ENCODE measurements at regions not wholly inside any gene's neighbourhood (a gene's known extent, or its start where the extent isn't known, plus 50 kb on each side); places are given as distances from the start of the nearest gene placed in this dataset.

DNA sequence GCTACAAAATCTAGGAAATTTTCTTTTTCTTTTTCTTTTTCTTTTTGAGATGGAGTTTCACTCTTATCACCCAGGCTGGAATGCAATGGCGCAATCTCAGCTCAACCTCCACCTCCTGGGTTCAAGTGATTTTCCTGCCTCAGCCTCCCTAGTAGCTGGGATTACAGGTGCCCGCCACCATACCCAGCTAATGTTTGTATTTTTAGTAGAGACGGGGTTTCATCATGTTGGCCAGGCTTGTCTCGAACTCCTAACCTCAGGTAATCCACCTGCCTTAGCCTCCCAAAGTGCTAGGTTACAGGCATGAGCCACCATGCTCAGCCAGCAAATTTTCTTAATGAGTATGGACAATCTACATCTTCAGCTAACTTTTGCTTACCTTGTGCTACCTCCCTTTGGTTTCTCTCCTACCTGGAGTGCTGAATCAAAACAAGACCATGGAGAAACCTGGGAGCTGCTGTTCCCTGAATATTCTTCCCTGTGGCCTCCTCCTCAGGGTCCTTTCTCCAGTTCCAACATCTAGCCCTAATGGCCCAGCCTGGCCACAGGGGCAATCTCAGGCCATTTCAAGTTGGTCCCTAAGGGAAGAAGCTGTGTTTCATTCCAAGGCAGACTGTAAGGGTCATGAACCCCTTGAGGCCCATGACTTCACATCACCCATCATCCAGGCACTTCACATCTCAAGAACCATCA, 74.6 kb upstream of the EGLN3 start:
- no peak overlapping the region for H3K4me3 ChIP-seq (ENCODE audit: low read depth, low read length)

DNA sequence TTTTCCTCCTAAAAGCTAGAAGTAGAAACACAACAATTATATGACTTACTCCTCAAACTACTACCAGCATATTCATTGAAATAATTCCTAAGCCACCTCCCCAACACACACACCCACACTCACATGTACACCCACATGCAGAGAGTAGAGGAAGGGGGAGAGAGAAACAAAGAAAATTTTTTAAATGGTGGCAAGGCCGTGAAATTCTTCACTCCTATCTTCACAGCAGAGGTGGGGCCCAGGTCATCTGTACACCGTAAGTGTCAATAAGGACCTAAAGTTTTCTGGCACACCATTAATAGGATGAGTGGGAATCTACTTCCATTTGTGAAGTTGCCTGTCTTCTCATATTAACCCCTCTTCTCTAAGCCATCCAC, 73.9 kb upstream of the EGLN3 start:
- H3K4me3 ChIP-seq (ENCODE audit: low read depth, low read length), result no peak overlapping the region

DNA sequence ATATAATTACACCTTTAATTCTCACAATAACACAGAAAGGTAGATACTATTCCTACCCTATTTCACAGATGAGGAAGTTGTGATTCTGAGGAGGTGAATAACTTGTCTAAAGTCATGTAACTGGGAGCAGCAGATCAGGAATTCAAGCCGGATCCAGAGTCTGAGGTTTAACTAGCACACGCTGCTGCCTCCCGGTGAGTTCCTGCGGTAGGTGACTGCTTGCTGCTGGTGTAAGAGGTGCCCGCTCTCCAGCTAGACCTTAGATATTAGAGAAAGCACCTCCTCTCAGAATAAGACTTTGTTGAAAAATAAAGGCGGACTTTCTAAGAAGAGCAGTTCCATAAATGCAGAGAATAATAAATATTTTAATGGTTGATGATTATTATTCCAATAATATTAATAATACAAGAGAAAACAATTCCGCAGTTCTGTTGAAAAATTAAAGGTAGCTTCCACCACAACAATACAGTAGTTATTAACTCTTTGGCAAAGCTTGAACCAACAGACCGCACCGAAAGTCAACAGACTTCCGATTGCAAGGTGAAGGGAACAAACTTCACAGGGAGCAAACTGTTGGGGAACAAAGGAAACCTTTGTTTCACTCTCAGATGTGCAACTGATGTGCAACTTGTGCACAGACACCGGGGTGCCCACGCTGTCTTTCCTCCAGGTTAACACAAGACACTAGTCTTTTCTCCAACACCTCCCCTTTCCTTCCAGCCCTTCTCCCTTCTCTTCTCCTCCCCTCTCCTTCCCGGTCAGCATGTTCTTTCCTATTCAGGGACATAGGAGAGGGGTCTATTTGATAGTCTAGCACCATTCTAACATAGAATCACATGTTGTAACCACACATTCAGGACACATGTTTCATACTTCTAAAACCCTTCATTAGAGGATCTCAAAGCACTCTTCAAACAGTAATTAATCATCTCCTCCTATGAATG, 73.2 kb upstream of the EGLN3 start:
- H3K4me3 ChIP-seq (ENCODE audit: low read depth, low read length), result no peak overlapping the region

DNA sequence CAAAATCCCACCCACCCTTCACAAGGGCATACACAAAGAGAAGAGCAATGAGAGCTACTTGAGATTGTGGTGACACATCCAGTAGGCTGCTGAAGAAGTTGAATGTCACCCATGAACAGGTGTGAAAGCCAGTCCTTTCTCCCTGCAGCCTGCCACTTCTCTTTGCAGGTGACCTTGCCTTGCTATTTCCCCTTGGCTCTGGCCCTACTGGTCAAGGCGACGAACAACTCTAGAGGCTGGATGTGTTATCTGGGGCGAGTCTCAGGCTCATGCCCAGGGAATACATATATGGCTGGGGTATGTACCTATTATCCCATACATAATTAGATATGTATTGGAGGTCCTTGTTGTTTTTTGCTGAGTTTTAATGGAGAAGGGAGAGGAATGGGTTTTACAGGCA, 70.2 kb upstream of the EGLN3 start:
- H3K4me3 ChIP-seq (ENCODE audit: low read depth, low read length), result no peak overlapping the region

DNA sequence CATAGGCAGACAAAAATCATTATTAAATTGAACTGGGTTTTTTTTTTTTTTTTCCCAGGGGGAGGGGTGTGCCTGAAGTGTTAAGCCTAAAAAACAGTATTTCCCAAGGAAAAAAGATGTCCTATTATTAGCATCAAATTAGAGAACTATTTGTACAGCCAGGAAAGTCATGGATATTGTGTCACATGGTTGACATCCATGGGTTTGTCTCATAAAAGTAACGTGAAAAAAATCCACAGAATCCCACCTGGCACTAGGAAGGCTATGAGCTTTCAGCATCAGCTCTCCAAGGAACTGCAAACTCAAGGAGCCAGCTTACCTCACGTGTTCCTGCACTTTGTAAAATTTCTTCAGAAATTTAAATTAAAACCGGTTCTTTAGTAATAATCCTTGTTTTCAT, 69.1 kb upstream of the EGLN3 start:
- no peak overlapping the region for H3K4me3 ChIP-seq (ENCODE audit: low read depth, low read length)

DNA sequence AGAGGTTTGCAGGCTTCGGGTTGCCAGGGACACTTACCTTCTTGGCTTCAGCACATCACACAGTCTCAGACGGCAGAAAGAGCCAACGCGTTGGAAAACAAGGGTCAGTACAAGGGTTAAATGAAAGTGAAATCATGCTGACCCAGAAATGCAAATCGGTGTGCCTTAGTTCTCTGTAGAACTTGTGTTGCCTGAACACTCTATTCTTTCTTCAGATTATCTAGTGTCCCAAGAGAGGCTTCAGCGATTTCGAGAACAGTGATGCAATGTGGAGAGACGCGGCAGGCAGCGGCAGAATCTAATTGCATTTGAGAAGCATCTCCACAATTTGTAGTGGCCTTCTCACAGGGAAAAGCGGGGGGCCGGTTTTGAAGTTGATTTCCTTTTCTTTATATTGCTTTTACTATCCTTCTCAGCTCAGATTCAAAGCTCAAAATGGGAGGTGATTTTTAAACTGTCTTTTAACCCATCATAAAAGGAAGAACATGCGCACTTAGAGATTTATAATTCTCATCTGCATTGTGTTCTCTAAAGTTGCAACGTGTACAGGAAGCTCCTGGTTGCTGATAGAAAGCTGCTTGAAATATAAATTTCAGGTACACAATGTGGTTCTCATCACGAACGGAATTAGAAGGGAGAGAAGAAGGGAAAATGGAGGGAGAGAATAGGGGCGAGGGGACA, 67.8 kb upstream of the EGLN3 start:
- H3K4me3 ChIP-seq (ENCODE audit: low read depth, low read length), result no peak overlapping the region

DNA sequence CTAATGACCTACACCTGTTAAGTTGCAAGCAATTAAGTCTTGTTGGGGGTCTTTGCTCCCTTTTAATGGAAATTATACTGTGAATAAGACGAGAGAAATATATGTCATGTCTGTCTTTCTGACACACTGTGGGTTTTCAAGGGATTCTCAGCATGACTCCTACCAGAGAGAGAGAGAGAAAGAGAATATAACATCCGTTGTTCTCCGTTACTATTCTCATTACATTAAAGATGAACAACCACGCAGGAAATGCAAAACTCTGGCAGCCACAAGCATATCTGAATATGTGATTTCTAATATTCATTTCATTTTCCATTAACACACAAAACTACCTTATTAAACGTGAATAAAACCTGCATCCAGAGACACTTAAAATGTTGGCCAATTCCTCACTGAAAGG, 67.3 kb upstream of the EGLN3 start:
- H3K4me3 ChIP-seq (ENCODE audit: low read depth, low read length), result no peak overlapping the region

DNA sequence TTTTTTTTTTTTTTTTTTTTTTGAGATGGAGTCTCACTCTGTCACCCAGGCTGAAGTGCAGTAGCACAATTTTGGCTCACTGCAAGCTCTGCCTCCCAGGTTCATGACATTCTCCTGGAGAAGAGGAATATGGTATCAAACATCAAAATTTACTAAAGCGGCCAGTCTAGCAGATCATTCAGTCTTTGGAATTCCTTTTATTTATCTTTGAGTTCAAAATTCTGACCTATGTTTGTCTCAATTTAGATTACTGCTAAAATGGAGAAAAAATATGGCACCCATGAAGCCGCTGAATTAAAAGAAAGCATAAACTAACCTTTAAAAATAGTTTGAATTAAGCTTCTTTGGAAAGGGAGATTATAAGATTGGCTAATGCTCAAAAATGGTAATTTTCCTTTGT, 64.5 kb upstream of the EGLN3 start:
- no peak overlapping the region for H3K4me3 ChIP-seq (ENCODE audit: low read depth, low read length)

DNA sequence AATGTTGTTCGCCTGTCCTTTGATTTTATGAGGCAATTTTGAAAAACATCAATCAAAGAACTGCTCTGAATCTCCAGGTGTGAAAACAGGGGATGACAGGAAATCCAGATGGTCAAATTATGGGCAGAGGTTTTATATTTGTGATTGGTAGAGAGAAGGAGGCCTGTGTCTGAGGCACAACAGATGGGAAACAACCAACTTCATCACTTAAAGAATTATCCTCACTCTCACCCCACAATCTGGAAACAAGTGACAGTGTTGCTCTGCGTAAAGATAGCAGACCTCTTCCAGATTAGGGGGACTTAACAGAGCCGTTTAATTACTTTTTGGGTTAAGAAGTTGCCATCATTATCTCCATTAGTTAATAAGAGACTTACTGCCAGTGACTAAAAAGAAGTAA, 64.1 kb upstream of the EGLN3 start:
- no peak overlapping the region for H3K4me3 ChIP-seq (ENCODE audit: low read depth, low read length)

DNA sequence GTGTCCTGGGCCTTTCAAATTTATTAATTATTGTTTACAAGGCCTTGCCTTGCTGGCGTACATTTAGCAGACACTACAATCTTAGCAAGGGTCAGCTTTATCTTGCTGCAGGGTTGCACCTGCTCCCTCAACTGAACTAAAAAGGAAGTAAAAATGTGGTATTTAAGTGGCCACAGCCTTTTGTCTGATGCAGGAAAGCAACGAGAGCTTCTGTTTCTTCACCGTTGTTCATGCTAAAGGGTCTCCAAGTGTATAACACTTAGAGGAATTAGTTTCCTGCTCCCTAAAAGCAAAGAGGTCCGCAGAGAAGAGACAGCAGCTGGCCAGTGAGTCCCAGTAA, 62.8 kb upstream of the EGLN3 start:
- no peak overlapping the region for H3K4me3 ChIP-seq (ENCODE audit: low read depth, low read length)

DNA sequence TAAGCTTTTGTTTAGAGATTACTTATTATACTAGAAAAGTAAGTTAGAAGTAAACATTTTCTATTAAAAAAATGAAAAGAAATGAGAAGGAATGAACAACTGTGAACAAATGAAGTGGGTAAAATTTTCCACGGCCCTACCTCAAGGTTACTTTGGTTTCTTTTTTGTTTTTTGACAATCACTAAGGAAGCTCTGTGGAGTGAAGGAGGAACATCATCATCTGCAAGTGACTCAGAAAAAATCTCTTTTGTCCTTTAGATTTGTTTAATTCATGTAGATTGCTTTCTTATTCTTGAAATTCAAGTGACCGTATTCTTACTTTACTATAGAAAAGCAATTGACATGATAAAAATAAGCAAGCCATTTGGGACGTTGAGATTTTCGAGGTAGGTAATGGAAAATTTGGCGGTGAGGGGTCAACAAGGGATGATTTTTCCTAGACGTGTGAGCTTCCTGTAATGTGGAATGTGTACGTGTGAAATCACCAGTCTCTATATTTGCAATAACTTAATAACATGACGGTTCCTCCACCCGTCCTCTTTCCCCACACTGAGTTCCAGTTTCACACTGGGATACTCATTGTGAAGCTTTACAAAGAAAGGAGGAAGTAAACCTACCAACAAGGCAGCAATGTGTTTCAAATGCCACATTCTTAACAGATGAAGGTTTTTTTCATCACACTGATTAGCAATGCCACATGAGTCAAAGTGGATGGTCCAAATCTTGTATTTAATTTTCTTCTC, 62.3 kb upstream of the EGLN3 start:
- H3K4me3 ChIP-seq (ENCODE audit: low read depth, low read length), result no peak overlapping the region

DNA sequence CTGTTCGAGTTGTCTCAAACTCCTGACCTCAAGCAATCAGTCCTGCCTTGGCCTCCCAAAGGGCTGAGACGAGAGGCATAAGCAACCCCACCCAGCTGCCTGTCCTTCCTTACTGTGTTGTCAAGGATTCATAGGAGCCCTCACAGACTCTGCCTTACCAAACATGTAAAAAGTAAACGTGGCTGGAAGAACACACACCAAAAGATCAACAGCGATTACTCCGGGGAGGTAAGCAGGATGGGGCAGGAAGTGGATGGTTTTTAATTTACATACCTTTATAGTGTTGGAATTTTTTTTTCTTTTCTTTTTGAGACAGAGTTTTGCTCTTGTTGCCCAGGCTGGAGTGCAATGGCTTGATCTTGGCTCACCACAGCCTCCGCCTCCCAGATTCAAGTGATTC, 61.5 kb upstream of the EGLN3 start:
- H3K4me3 ChIP-seq (ENCODE audit: low read depth, low read length), result no peak overlapping the region

DNA sequence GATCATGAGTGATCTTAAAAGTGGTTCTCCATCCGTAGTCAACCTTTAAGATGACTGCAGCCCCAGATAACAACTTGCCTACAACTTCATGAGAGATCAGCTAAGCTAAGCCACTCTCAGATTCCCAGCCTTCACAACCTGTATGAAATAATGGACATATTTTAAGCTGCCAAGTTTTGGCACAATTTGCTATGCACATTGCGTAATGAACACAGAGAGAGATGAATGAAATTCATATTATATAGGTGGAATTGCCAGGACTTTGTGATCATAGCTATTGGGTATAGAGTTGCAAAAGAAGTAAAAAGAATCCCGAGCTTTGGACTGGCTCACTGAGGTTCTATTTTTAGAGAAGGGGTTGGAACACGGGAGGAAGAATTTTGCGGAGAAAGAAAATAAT, 59.1 kb upstream of the EGLN3 start:
- H3K4me3 ChIP-seq (ENCODE audit: low read depth, low read length), result no peak overlapping the region

DNA sequence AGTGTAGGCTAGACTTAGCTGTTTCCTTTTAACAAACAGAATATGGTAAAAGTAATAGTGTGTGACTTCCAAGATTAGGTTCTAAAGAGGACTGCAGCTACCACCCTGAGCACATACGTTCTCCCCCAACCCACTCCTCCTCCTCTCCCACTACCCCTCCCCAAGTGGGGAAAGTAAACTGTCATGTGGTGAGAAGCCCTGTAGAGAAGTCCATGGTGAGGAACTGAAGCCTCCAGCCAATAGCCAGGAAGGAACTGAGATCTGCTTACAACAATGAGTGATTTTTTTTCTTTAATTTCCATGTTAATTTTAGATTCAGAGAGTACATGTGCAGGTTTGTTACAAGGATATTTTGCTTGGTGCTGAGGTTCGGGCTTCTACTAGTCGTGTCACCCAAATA, 57.0 kb upstream of the EGLN3 start:
- H3K4me3 ChIP-seq (ENCODE audit: low read depth, low read length), result no peak overlapping the region

DNA sequence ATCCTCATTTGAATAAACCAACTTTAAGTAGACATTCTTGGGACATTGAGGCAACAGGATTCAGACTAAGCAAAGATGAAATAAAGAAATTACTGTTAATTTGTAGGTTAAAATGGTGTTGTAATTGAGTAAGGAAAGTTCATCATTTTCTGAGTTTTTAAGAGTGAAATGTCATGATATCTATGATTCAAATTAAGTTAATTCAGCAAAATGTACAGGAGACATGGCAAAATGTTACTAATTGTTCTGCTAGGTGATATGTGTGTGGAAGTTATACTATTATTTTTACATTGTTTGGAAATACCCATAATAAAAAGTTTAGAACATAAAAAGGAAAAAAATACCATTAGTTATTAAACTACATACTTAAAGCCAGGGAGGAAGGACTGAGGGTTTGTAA, 55.0 kb upstream of the EGLN3 start:
- H3K4me3 ChIP-seq (ENCODE audit: low read depth, low read length), result no peak overlapping the region

DNA sequence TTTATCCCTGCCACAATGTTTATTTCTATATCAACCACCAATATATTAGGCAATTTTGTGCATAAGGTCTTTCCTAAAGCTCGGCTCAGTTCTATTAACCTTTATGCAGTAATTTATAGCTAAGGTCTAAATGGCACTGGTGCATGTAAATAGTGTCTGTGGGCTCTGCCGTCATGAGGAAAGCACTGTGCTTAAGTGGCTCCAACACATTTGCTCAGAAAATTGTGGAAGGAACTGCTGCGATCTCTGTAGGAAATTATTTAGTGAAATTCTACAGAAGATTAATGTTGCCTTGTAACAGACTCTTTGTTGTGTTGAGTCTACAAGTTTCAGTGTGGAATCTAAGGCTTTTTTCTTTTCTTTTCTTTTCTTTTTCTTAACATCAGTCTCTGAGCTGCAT, 54.0 kb upstream of the EGLN3 start:
- no peak overlapping the region for H3K4me3 ChIP-seq (ENCODE audit: low read depth, low read length)

DNA sequence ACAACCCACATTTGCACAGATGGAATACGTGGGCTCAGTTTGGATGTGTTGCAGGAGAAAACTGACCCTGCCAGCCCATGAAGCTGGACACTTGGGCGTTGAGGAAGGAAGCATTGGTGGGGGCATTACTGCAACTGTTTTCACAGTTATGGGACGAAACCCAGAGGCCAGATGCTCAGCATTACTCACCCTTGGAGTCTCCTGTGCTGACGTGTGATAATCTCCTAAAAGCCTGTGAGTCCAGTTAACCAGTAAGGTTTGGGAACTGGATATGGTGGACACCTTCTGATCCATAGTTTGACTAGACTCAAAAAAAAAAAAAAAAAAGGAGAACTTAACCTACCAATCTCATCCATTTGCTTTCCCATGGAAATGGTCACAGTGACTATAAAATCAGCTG, 52.8 kb upstream of the EGLN3 start:
- H3K4me3 ChIP-seq (ENCODE audit: low read depth, low read length), result no peak overlapping the region

DNA sequence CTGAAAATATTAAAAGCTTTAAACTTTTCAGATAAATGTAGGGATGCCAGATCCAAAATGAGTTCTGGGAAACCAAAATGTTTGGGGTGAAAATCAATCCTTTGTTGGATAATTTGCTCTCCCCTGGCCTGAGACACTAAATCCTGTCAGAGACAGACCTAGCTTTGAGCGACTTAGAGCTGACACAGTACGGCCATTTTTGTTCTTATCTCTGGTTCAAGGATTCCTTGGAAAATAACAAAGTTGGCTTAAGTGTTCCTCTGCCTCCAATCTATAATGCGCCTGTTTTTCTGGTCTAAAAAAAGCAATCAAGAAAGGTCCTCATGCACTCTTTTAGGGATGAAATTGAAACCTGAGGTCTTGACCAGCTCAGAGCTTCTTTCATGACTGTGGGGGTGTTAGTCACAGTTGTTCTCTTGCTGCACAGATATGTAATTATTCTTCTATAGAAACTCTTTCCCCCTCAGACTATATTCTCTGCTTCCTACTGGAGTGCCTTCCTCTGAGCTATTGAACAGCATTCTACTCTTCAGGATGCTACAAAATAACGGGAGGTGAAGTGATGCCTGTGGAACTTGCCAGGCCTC, 52.3 kb upstream of the EGLN3 start:
- no peak overlapping the region for H3K4me3 ChIP-seq (ENCODE audit: low read depth, low read length)
